HCT116 (cell line): ENCODE measurements at regions not wholly inside any gene's neighbourhood (a gene's known extent, or its start where the extent isn't known, plus 50 kb on each side); places are given as distances from the start of the nearest gene placed in this dataset.

ENCODE experiments used
- ATAC-seq: fragments of 200-7000 bp; cut with Tn5 transposase; 2 replicates; pipeline ENCODE4 v1.9.1; 2020; ENCODE audit warnings: mild to moderate bottlenecking, moderate library complexity
- BruUV-seq: library from RNA; stranded (reverse); fragments of 400-500 nt; replicated peaks from 2 replicates; lab custom pipeline; 2021; lab: Mats Ljungman, UMichigan
- CTCF ChIA-PET: fragments of 300-600 bp; sonication (Branson Sonifier 250); formaldehyde crosslinking; loops from one replicate; lab custom pipeline; 2021; ENCODE audit warnings: antibody characterized with exemption; lab: Charles Lee
- POLR2A ChIA-PET: fragments of 300-600, 350-600 bp; sonication (Branson Sonifier 250); formaldehyde crosslinking; loops from one replicate; lab custom pipeline; 2021; ENCODE audit warnings: antibody characterized with exemption; lab: Charles Lee
- RAD21 ChIA-PET, 2 experiments: fragments of 300-600 bp; sonication (Branson Sonifier 250); formaldehyde crosslinking; loops; one replicate each; lab custom pipeline; 2023; ENCODE audit warnings: low total read pairs in 2 of 2; ENCODE audit not compliant: uncharacterized antibody in 2 of 2, unreplicated experiment in 2 of 2, low non-redundant PET in 1 of 2; lab: Charles Lee
- DNase-seq: peaks from one replicate; pipeline ENCODE4 v3.0.0-alpha.2; 2010; ENCODE audit warnings: low read depth, low spot score
- H2AFZ ChIP-seq: fragments of 200-600 bp; shearing (Covaris generic), sonication (generic); 2 replicates; pipeline ENCODE4 v1.6.1; 2017; ENCODE audit warnings: low read depth, mixed run types, mixed read lengths, antibody characterized with exemption, low read length; ENCODE audit not compliant: poor library complexity, severe bottlenecking
- H3K27ac ChIP-seq: 2 replicates; pipeline ENCODE4 v1.5.1; 2012; ENCODE audit warnings: low read depth, low read length
- H3K27me3 ChIP-seq: fragments of 200-600 bp; sonication (generic); 2 replicates; pipeline ENCODE4 v1.6.1; 2016; ENCODE audit warnings: mixed run types, low read length, mixed read lengths; ENCODE audit not compliant: insufficient read depth
- H3K36me3 ChIP-seq, 2 experiments: fragments of 200-500 bp in 1 of 2; fragments of 200-600 bp in 1 of 2; sonication (Bioruptor generic) in 1 of 2; sonication (generic) in 1 of 2; 2 replicates each; pipeline versions ENCODE4 v1.5.1 to v1.6.1; 2014 to 2016; ENCODE audit warnings: low read length in 2 of 2, inconsistent platforms in 1 of 2, mixed read lengths in 1 of 2, mixed run types in 1 of 2; ENCODE audit not compliant: insufficient read depth in 2 of 2, control insufficient read depth in 1 of 2
- H3K4me1 ChIP-seq, 2 experiments: fragments of 200-600 bp in 1 of 2; sonication (generic) in 1 of 2; 2 replicates each; pipeline versions ENCODE4 v1.5.1 to v1.6.1; 2012 to 2017; ENCODE audit warnings: low read length in 2 of 2, inconsistent platforms in 1 of 2, mild to moderate bottlenecking in 1 of 2, mixed read lengths in 1 of 2, mixed run types in 1 of 2, moderate library complexity in 1 of 2; ENCODE audit not compliant: insufficient read depth in 2 of 2, control insufficient read depth in 1 of 2
- H3K4me2 ChIP-seq: fragments of 200-600 bp; sonication (generic); 2 replicates; pipeline ENCODE4 v1.6.1; 2017; ENCODE audit warnings: mixed run types, low read length, mixed read lengths
- H3K4me3 ChIP-seq, 2 experiments: fragments of 200-600 bp in 1 of 2; sonication (generic) in 1 of 2; replicated peaks in 1 of 2; 2 replicates each; pipeline ENCODE4 v1.5.1; 2011 to 2016; ENCODE audit warnings: low read length in 2 of 2, control low read depth in 1 of 2, low read depth in 1 of 2, mild to moderate bottlenecking in 1 of 2, mixed read lengths in 1 of 2, mixed run types in 1 of 2
- H3K79me2 ChIP-seq: fragments of 200-600 bp; sonication (generic); 2 replicates; pipeline ENCODE4 v1.6.1; 2017; ENCODE audit warnings: mild to moderate bottlenecking, mixed run types, low read length, moderate library complexity, mixed read lengths; ENCODE audit not compliant: insufficient read depth
- H3K9ac ChIP-seq: fragments of 200-600 bp; sonication (generic); 2 replicates; pipeline ENCODE4 v1.6.1; 2016; ENCODE audit warnings: low read length, mixed read lengths
- H3K9me2 ChIP-seq: fragments of 200-600 bp; sonication (generic), shearing (Covaris generic); 2 replicates; pipeline ENCODE4 v1.6.1; 2017; ENCODE audit warnings: mixed run types, mild to moderate bottlenecking, moderate library complexity; ENCODE audit not compliant: insufficient read depth
- H3K9me3 ChIP-seq, 2 experiments: fragments of 200-500 bp in 1 of 2; fragments of 200-600 bp in 1 of 2; sonication (Bioruptor generic) in 1 of 2; sonication (generic) in 1 of 2; 2 replicates each; pipeline ENCODE4 v1.6.1; 2014 to 2017; ENCODE audit warnings: low read length in 2 of 2, mixed read lengths in 2 of 2, inconsistent platforms in 1 of 2, low read depth in 1 of 2, mild to moderate bottlenecking in 1 of 2, mixed run types in 1 of 2, moderate library complexity in 1 of 2; ENCODE audit not compliant: control insufficient read depth in 1 of 2, insufficient read depth in 1 of 2
- H4K20me1 ChIP-seq: fragments of 200-600 bp; sonication (generic), shearing (Covaris generic); 2 replicates; pipeline ENCODE4 v1.6.1; 2017; ENCODE audit warnings: mixed run types, mild to moderate bottlenecking, moderate library complexity; ENCODE audit not compliant: insufficient read depth
- CBX3 ChIP-seq: IDR thresholded peaks from 2 replicates; pipeline ENCODE4 v1.6.1; 2012; ENCODE audit warnings: low read depth
- EGR1 ChIP-seq: IDR thresholded peaks from 2 replicates; pipeline ENCODE4 v1.6.1; 2012; ENCODE audit warnings: low read depth
- FOSL1 ChIP-seq: IDR thresholded peaks from 2 replicates; pipeline ENCODE4 v1.6.1; 2012; ENCODE audit warnings: low read depth
- JUND ChIP-seq: IDR thresholded peaks from 2 replicates; pipeline ENCODE4 v1.6.1; 2012
- RAD21 ChIP-seq: IDR thresholded peaks from 2 replicates; pipeline ENCODE4 v1.6.1; 2012; ENCODE audit warnings: low read depth, mild to moderate bottlenecking
- SP1 ChIP-seq: IDR thresholded peaks from 2 replicates; pipeline ENCODE4 v1.6.1; 2012; ENCODE audit warnings: low read depth
- SRF ChIP-seq: IDR thresholded peaks from 2 replicates; pipeline ENCODE4 v1.6.1; 2012; ENCODE audit warnings: low read depth
- TCF7L2 ChIP-seq: IDR thresholded peaks from 2 replicates; pipeline ENCODE4 v1.7.0; 2011; ENCODE audit warnings: borderline replicate concordance, inconsistent platforms; ENCODE audit not compliant: insufficient read depth, insufficient read length; ENCODE audit errors: extremely low read depth
- intact Hi-C: fragments of 100-400 bp; cut with micrococcal nuclease; formaldehyde crosslinking; loops from 2 replicates; pipeline ENCODE4 v1.10.0; 2022
- TF ChIP-seq, protein P1 (sequence below), 3 experiments: fragments of 200-600 bp in 1 of 3; sonication (generic) in 1 of 3; IDR thresholded peaks in 2 of 3; conservative IDR thresholded peaks in 1 of 3; 2 replicates each; pipeline ENCODE4 v1.5.1; 2012 to 2017; ENCODE audit warnings: low read depth in 2 of 3, low read length in 2 of 3, antibody characterized with exemption in 1 of 3, borderline replicate concordance in 1 of 3, control low read depth in 1 of 3, mild to moderate bottlenecking in 1 of 3, mixed read lengths in 1 of 3, mixed run types in 1 of 3, moderate library complexity in 1 of 3; ENCODE audit not compliant: insufficient read depth in 1 of 3

DNA sequence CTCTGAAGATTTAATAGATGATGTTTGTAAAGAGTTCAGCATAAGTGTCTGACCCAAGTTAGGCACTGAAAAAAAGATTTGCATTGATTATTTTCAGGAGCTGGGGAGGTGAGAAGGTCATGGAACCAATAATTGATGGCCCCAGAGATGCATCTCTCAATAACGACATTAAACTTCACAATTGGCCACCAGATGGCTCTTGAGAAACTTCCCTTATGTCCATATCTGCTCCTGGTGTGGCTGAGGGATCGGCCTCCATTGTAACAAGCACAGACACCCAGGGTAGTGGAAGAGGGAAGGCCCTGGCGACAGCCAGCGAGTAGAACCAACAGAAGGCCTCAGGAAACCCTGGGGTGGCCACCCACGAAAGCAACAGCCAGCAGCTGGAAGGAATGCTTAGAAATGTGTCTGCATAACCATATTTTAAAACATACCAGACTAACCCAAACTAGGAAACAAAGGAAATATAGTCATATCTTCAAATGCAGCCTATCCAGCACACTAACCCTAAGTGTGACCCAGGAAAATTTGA is 536.7 kb downstream of the SOX2 start:
- Histone ChIP-seq H3K4me2 (no peak overlapping the region), H3K9ac (no peak overlapping the region), H3K79me2 (no peaks in the 10 kb centered on the region), H3K36me3 (no peaks in the 10 kb centered on the region), H4K20me1 (no peaks in the 10 kb centered on the region), H2AFZ (no peak overlapping the region), H3K27me3 (no peaks in the 10 kb centered on the region), H3K9me2 (no peaks in the 10 kb centered on the region), H3K4me1 (no peaks in the 10 kb centered on the region), H3K4me3 (no peak overlapping the region), H3K9me3 (no peaks in the 10 kb centered on the region), H3K27ac (no peak overlapping the region)
- intact Hi-C loops = no loop called here
- no TSS peak for BruUV-seq
- ChIA-PET CTCF (interaction anchor here (1.5 kb wide), 1 partner anchor 548 kb away, joined by 3 read pairs; no protein-coding TSS in a partner anchor), RAD21 (interaction anchor here in 1 of 2 experiments (0.7 kb wide), 1 partner anchor 154 kb away, joined by 3 read pairs; no protein-coding TSS in a partner anchor), POLR2A (no interaction called here)
- TF ChIP-seq SRF = no peak
- TF ChIP-seq, protein P1, sequence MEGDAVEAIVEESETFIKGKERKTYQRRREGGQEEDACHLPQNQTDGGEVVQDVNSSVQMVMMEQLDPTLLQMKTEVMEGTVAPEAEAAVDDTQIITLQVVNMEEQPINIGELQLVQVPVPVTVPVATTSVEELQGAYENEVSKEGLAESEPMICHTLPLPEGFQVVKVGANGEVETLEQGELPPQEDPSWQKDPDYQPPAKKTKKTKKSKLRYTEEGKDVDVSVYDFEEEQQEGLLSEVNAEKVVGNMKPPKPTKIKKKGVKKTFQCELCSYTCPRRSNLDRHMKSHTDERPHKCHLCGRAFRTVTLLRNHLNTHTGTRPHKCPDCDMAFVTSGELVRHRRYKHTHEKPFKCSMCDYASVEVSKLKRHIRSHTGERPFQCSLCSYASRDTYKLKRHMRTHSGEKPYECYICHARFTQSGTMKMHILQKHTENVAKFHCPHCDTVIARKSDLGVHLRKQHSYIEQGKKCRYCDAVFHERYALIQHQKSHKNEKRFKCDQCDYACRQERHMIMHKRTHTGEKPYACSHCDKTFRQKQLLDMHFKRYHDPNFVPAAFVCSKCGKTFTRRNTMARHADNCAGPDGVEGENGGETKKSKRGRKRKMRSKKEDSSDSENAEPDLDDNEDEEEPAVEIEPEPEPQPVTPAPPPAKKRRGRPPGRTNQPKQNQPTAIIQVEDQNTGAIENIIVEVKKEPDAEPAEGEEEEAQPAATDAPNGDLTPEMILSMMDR (IDR thresholded peaks at IDR 0.05 in 2 of 3, conservative IDR thresholded peaks at IDR 0.05 in 1 of 3; ENCODE audit: borderline replicate concordance in 1 of 3, insufficient read depth in 1 of 3, low read depth in 2 of 3, low read length in 2 of 3) = peak; percentile 20 to 33 (median 29); a peak in 3 of 6 replicates
- TF ChIP-seq JUND = no peak
- TF ChIP-seq RAD21 = peak; percentile 37
- TF ChIP-seq FOSL1 = no peak
- 0 out of 2 replicates have a peak, but pooled peaks have one; percentile 32 for TF ChIP-seq CBX3
- TF ChIP-seq TCF7L2 = no peak
- TF ChIP-seq EGR1 = no peak
- TF ChIP-seq SP1 = no peak
- DNase-seq = peak; percentile 34
- ATAC-seq = peak; percentile 86
